NCI-H146 treated with DMSO at 0.1 percent for 48 hours (cell line): ENCODE measurements at regions not wholly inside any gene's neighbourhood (a gene's known extent, or its start where the extent isn't known, plus 50 kb on each side); places are given as distances from the start of the nearest gene placed in this dataset.
A peak's percentile ranks its signal among the peaks of the same experiment; 100 is the strongest.
"Not testable (repeated sequence)": the region's sequence is repeated elsewhere in the genome, so short reads cannot be mapped to it uniquely, and the experiment has no call there.

Source experiments
- DNase-seq: peaks from one replicate; lab custom pipeline; 2025; ENCODE audit not compliant: unreplicated experiment; lab: John Stamatoyannopoulos, UW

GRCh38 chr6:21282360-21282759 lies 311.2 kb upstream of the SOX4 start:
- not testable (repeated sequence) for DNase-seq

- no peak for DNase-seq
Measured at GRCh38 chr6:21284166-21284565, 309.4 kb upstream of the SOX4 start.

GRCh38 chr6:21284706-21285105 lies 308.8 kb upstream of the SOX4 start:
- DNase-seq = no peak

- no peak for DNase-seq
Measured at GRCh38 chr6:21294144-21294543, 299.4 kb upstream of the SOX4 start.

- DNase-seq = no peak
Measured at GRCh38 chr6:21295506-21296240, 297.9 kb upstream of the SOX4 start.

GRCh38 chr6:21297665-21298064 lies 295.9 kb upstream of the SOX4 start:
- DNase-seq = no peak

GRCh38 chr6:21299216-21299615 lies 294.3 kb upstream of the SOX4 start:
- no peak for DNase-seq

- no peak for DNase-seq
Measured at GRCh38 chr6:21300439-21300838, 293.1 kb upstream of the SOX4 start.

- DNase-seq = no peak
Measured at GRCh38 chr6:21305893-21306332, 287.6 kb upstream of the SOX4 start.

- no peak for DNase-seq
Measured at GRCh38 chr6:21306546-21306945, 287.0 kb upstream of the SOX4 start.

- DNase-seq = no peak
Measured at GRCh38 chr6:21309807-21310221, 283.7 kb upstream of the SOX4 start.

GRCh38 chr6:21310568-21311140 lies 282.9 kb upstream of the SOX4 start:
- no peak for DNase-seq

- no peak for DNase-seq
Measured at GRCh38 chr6:21312118-21312517, 281.4 kb upstream of the SOX4 start.

- no peak for DNase-seq
Measured at GRCh38 chr6:21317642-21318041, 275.9 kb upstream of the SOX4 start.

- DNase-seq = no peak
Measured at GRCh38 chr6:21321076-21321475, 272.5 kb upstream of the SOX4 start.

- DNase-seq = no peak
Measured at GRCh38 chr6:21321531-21321930, 272.0 kb upstream of the SOX4 start.

GRCh38 chr6:21323577-21323976 lies 270.0 kb upstream of the SOX4 start:
- no peak for DNase-seq

GRCh38 chr6:21325201-21325856 lies 268.2 kb upstream of the SOX4 start:
- DNase-seq = peak; percentile 65

GRCh38 chr6:21327326-21328112 lies 266.0 kb upstream of the SOX4 start:
- no peak for DNase-seq

GRCh38 chr6:21331235-21331634 lies 262.3 kb upstream of the SOX4 start:
- no peak for DNase-seq

GRCh38 chr6:21332077-21332476 lies 261.5 kb upstream of the SOX4 start:
- no peak for DNase-seq

GRCh38 chr6:21332660-21333059 lies 260.9 kb upstream of the SOX4 start:
- no peak for DNase-seq
